Neural cell (in vitro differentiated cells): ENCODE measurements at regions not wholly inside any gene's neighbourhood (a gene's known extent, or its start where the extent isn't known, plus 50 kb on each side); places are given as distances from the start of the nearest gene placed in this dataset.

Experiments used
- H2AFZ ChIP-seq: fragments of 200-600, 300-800 bp; sonication (generic), shearing (Covaris generic); 2 replicates; pipeline ENCODE4 v1.6.0; 2014; ENCODE audit warnings: low read depth, mild to moderate bottlenecking, antibody characterized with exemption, low read length, moderate library complexity
- H3F3A ChIP-seq: fragments of 200-600 bp; shearing (Covaris generic); 2 replicates; pipeline ENCODE4 v1.6.1; 2016; ENCODE audit warnings: mild to moderate bottlenecking, moderate library complexity, mixed read lengths, antibody characterized with exemption, low read length; ENCODE audit not compliant: insufficient read depth, poor library complexity, severe bottlenecking
- H3K27ac ChIP-seq: fragments of 200-600, 300-800 bp; sonication (generic), shearing (Covaris generic); 2 replicates; pipeline ENCODE4 v1.5.1; 2014; ENCODE audit warnings: mild to moderate bottlenecking, low read length, moderate library complexity
- H3K27me3 ChIP-seq: fragments of 300-800, 200-600 bp; sonication (generic), shearing (Covaris generic); 2 replicates; pipeline ENCODE4 v1.6.0; 2014; ENCODE audit warnings: mild to moderate bottlenecking, low read depth, low read length, moderate library complexity; ENCODE audit not compliant: insufficient read depth
- H3K36me3 ChIP-seq: fragments of 300-800, 200-600 bp; sonication (generic), shearing (Covaris generic); 2 replicates; pipeline ENCODE4 v1.5.1; 2014; ENCODE audit warnings: mild to moderate bottlenecking, antibody characterized with exemption, low read length, moderate library complexity; ENCODE audit not compliant: insufficient read depth
- H3K4me2 ChIP-seq: fragments of 300-800, 200-600 bp; sonication (generic), shearing (Covaris generic); 2 replicates; pipeline ENCODE4 v1.6.0; 2014; ENCODE audit warnings: mild to moderate bottlenecking, low read length
- H3K4me3 ChIP-seq: fragments of 300-800, 200-600 bp; sonication (generic), shearing (Covaris generic); 2 replicates; pipeline ENCODE4 v1.5.1; 2014; ENCODE audit warnings: mild to moderate bottlenecking, low read length, moderate library complexity
- H3K79me2 ChIP-seq: fragments of 200-600 bp; shearing (Covaris generic); replicated peaks from 2 replicates; pipeline ENCODE4 v1.6.0; 2014; ENCODE audit warnings: mild to moderate bottlenecking, low read length, moderate library complexity; ENCODE audit not compliant: insufficient read depth
- H3K9ac ChIP-seq: fragments of 300-800, 200-600 bp; sonication (generic), shearing (Covaris generic); 2 replicates; pipeline ENCODE4 v1.6.1; 2016; ENCODE audit warnings: mild to moderate bottlenecking, low read length, mixed read lengths
- H3K9me2 ChIP-seq: fragments of 200-600 bp; shearing (Covaris generic); 2 replicates; pipeline ENCODE4 v1.6.1; 2016; ENCODE audit warnings: mild to moderate bottlenecking, low read length, mixed read lengths; ENCODE audit not compliant: insufficient read depth
- H3K9me3 ChIP-seq: fragments of 200-600, 300-800 bp; sonication (generic), shearing (Covaris generic); 2 replicates; pipeline ENCODE4 v1.6.1; 2016; ENCODE audit warnings: mild to moderate bottlenecking, mixed run types, low read length, moderate library complexity, mixed read lengths
- H4K20me1 ChIP-seq: fragments of 200-600 bp; shearing (Covaris generic); 2 replicates; pipeline ENCODE4 v1.6.1; 2016; ENCODE audit warnings: mild to moderate bottlenecking, mixed run types; ENCODE audit not compliant: insufficient read depth
- CTCF ChIP-seq: fragments of 450-650 bp; IDR thresholded peaks from 2 replicates; pipeline ENCODE4 v1.5.1; 2014; ENCODE audit warnings: antibody characterized with exemption, mild to moderate bottlenecking, moderate library complexity; ENCODE audit not compliant: poor library complexity, severe bottlenecking
- EP300 ChIP-seq: fragments of 450-650 bp; conservative IDR thresholded peaks from 2 replicates; pipeline ENCODE4 v1.6.1; 2014; ENCODE audit warnings: antibody characterized with exemption, mild to moderate bottlenecking, moderate library complexity; ENCODE audit not compliant: poor library complexity, severe bottlenecking
- EZH2 ChIP-seq: fragments of 200-600, 300-800 bp; shearing (Covaris generic), sonication (generic); IDR thresholded peaks from 2 replicates; pipeline ENCODE4 v1.6.1; 2014; ENCODE audit warnings: antibody characterized with exemption, low read length, borderline replicate concordance, mild to moderate bottlenecking; ENCODE audit not compliant: insufficient read depth, poor library complexity, severe bottlenecking
- MXI1 ChIP-seq: fragments of 450-650 bp; conservative IDR thresholded peaks from 2 replicates; pipeline ENCODE4 v1.6.1; 2014; ENCODE audit warnings: antibody characterized with exemption, mild to moderate bottlenecking; ENCODE audit not compliant: poor library complexity, severe bottlenecking
- POLR2AphosphoS5 ChIP-seq: IDR thresholded peaks from 2 replicates; pipeline ENCODE4 v1.6.1; 2012
- RAD21 ChIP-seq: fragments of 450-650 bp; conservative IDR thresholded peaks from 2 replicates; pipeline ENCODE4 v1.6.1; 2014; ENCODE audit warnings: antibody characterized with exemption, mild to moderate bottlenecking, moderate library complexity
- REST ChIP-seq: IDR thresholded peaks from 2 replicates; pipeline ENCODE4 v1.6.1; 2012; ENCODE audit warnings: borderline replicate concordance
- SMC3 ChIP-seq: fragments of 450-650 bp; conservative IDR thresholded peaks from 2 replicates; pipeline ENCODE4 v1.6.1; 2014; ENCODE audit warnings: antibody characterized with exemption, mild to moderate bottlenecking, moderate library complexity; ENCODE audit not compliant: poor library complexity
- TAF1 ChIP-seq: IDR thresholded peaks from 2 replicates; pipeline ENCODE4 v1.6.1; 2012; ENCODE audit warnings: low read depth

GRCh38 chr1:22277662-22278061 lies 134.8 kb upstream of the WNT4 start:
- Histone ChIP-seq H3K4me3 (no peak overlapping the region), H3K9ac (no peak overlapping the region), H2AFZ (no peak overlapping the region), H3F3A (no peaks in the 10 kb centered on the region), H3K27ac (no peak overlapping the region), H3K4me2 (no peak overlapping the region), H3K27me3 (no peaks in the 10 kb centered on the region), H4K20me1 (no peaks in the 10 kb centered on the region), H3K9me2 (no peaks in the 10 kb centered on the region), H3K79me2 (no peaks in the 10 kb centered on the region), H3K36me3 (no peaks in the 10 kb centered on the region), H3K9me3 (no peaks in the 10 kb centered on the region)
- TF ChIP-seq CTCF (no peak), RAD21 (no peak), TAF1 (no peak), POLR2AphosphoS5 (no peak), MXI1 (no peak), REST (no peak), EZH2 (no peak), SMC3 (no peak), EP300 (no peak)

- no peaks in the 10 kb centered on the region for H3K36me3 ChIP-seq
- no peak overlapping the region for H3K4me2 ChIP-seq
- no peaks in the 10 kb centered on the region for H4K20me1 ChIP-seq
- H3K27me3 ChIP-seq = no peaks in the 10 kb centered on the region
- H3K4me3 ChIP-seq = no peak overlapping the region
- TF ChIP-seq RAD21 = no peak
- TF ChIP-seq REST = no peak
- no peak for TF ChIP-seq TAF1
- no peak for TF ChIP-seq MXI1
- no peak for TF ChIP-seq SMC3
- TF ChIP-seq CTCF = no peak
- TF ChIP-seq POLR2AphosphoS5 = no peak
- no peak for TF ChIP-seq EZH2
- no peak for TF ChIP-seq EP300
- H3K27ac ChIP-seq = no peak overlapping the region
- H3K9me3 ChIP-seq = no peaks in the 10 kb centered on the region
- no peaks in the 10 kb centered on the region for H3K79me2 ChIP-seq
- H3F3A ChIP-seq = no peaks in the 10 kb centered on the region
- no peak overlapping the region for H3K9ac ChIP-seq
- no peak overlapping the region for H2AFZ ChIP-seq
- no peaks in the 10 kb centered on the region for H3K9me2 ChIP-seq
Observed at GRCh38 chr1:22279735-22280134, 136.8 kb upstream of the WNT4 start.
